ENCODE measurements at regions not wholly inside any gene's neighbourhood (a gene's known extent, or its start where the extent isn't known, plus 50 kb on each side); places are given as distances from the start of the nearest gene placed in this dataset.

GRCh38 chr6:163941624-163941976 lies 527.1 kb downstream of the QKI start:
- no peak for TF ChIP-seq CTCF (conservative IDR thresholded peaks at IDR 0.05)
- H3T11ph ChIP-seq (ENCODE audit: low read length): no peak overlapping the region
- H2AFZ ChIP-seq (ENCODE audit: low read length): no peak overlapping the region
- H3K27me3 ChIP-seq (ENCODE audit: insufficient read depth, low read length): no peaks in the 10 kb centered on the region
- H3K9me3 ChIP-seq (ENCODE audit: control insufficient read depth, low read depth, low read length): no peaks in the 10 kb centered on the region
- no peaks in the 10 kb centered on the region for H4K20me1 ChIP-seq (ENCODE audit: control insufficient read depth, insufficient read depth, insufficient read length)
- H3K9ac ChIP-seq (ENCODE audit: extremely low read depth, insufficient read length, low read length): no peak overlapping the region
- H2BK5ac ChIP-seq (ENCODE audit: insufficient read length, low read length): no peak overlapping the region
- no peak overlapping the region for H3K4ac ChIP-seq (ENCODE audit: low read depth, low read length)
- peaks cover 2 to 5% of the 10 kb centered on the region in 2 experiments for H3K9me3 Mint-ChIP-seq
- no peak overlapping the region for H2BK15ac ChIP-seq (ENCODE audit: low read depth, low read length)
- peaks cover 2 to 5% (median 5%) of the 10 kb centered on the region in 3 experiments; a peak in 5 of 7 replicates for H3K36me3 Mint-ChIP-seq (ENCODE audit: insufficient read depth in 1 of 3, low read depth in 3 of 3)
- H2BK20ac ChIP-seq (ENCODE audit: low read depth, low read length, poor library complexity, severe bottlenecking): no peak overlapping the region
- H3K4me1 Mint-ChIP-seq: peaks cover 76 to 81% of the 10 kb centered on the region in 2 experiments
- H3K27ac ChIP-seq (ENCODE audit: insufficient read length, low read depth, low read length): no peak overlapping the region
- no peak overlapping the region for H3K14ac ChIP-seq (ENCODE audit: insufficient read depth, low read length)
- DNase-seq: no peak
- no peak overlapping the region for H2BK120ac ChIP-seq (ENCODE audit: low read depth, low read length, poor library complexity, severe bottlenecking)
- no peak overlapping the region for H2AK5ac ChIP-seq (ENCODE audit: insufficient read length, low read length)
- H3K18ac ChIP-seq (ENCODE audit: insufficient read length, low read depth, low read length): peak overlapping the region; percentile 2
- no peaks in the 10 kb centered on the region for H3K79me2 ChIP-seq (ENCODE audit: insufficient read depth, low read length)
- no peak overlapping the region for H4K91ac ChIP-seq (ENCODE audit: insufficient read length, low read depth, low read length)
- no peak overlapping the region for H3K4me3 Mint-ChIP-seq
- H3K27me3 Mint-ChIP-seq (ENCODE audit: low read depth): peaks cover 1% of the 10 kb centered on the region; the same call in 1 of the 2 replicates
- H4K8ac ChIP-seq (replicated peaks; ENCODE audit: insufficient read length, low read depth, low read length): no peak overlapping the region
- peaks cover 4% of the 10 kb centered on the region for H3K23me2 ChIP-seq (ENCODE audit: insufficient read length, low read depth, low read length, poor library complexity, severe bottlenecking)
- no peaks in the 10 kb centered on the region for H3K79me1 ChIP-seq (ENCODE audit: insufficient read depth, low read depth, low read length, poor library complexity, severe bottlenecking)
- no CpG with 5 or more reads among the region's 7 CpGs for WGBS (ENCODE audit: extremely low coverage, insufficient read length, low lambda C conversion rate)
- peaks cover 4% of the 10 kb centered on the region; the same call in 1 of the 2 replicates for H3K4me1 ChIP-seq (ENCODE audit: insufficient read depth, low read length)
- H3K23ac ChIP-seq (ENCODE audit: insufficient read length, low read depth, low read length): no peak overlapping the region
- H3K4me2 ChIP-seq (ENCODE audit: insufficient read depth, insufficient read length, low read length): no peak overlapping the region
- peak overlapping the region in 2 of 3 experiments; percentile 65 to 88; a peak in 5 of 7 replicates for H3K27ac Mint-ChIP-seq
- H4K5ac ChIP-seq (ENCODE audit: insufficient read length, low read depth, low read length): no peak overlapping the region
- H3K56ac ChIP-seq (ENCODE audit: insufficient read length, low read depth, low read length): no peak overlapping the region
- no peak overlapping the region for H2BK12ac ChIP-seq (ENCODE audit: insufficient read length, low read depth, low read length)

All from H9 (cell line).